Cerebellar nuclear complex (tissue), 1 donor: ENCODE measurements at regions not wholly inside any gene's neighbourhood (a gene's known extent, or its start where the extent isn't known, plus 50 kb on each side); places are given as distances from the start of the nearest gene placed in this dataset.
"Not testable (repeated sequence)": the region's sequence is repeated elsewhere in the genome, so short reads cannot be mapped to it uniquely, and the experiment has no call there.

Experiments
- DNase-seq, 2 experiments: peaks; one replicate each; lab custom pipeline; 2025; lab: John Stamatoyannopoulos, UW

GRCh38 chr2:95765925-95766910 is 174.4 kb downstream of the TRIM43 start:
- not testable (repeated sequence) for DNase-seq

- DNase-seq: not testable (repeated sequence)
Measured at GRCh38 chr2:95767531-95767930, 175.7 kb downstream of the TRIM43 start.

GRCh38 chr2:95767950-95768349 is 176.1 kb downstream of the TRIM43 start:
- not testable (repeated sequence) for DNase-seq

GRCh38 chr2:95769256-95769655 is 177.5 kb downstream of the TRIM43 start:
- not testable (repeated sequence) for DNase-seq

GRCh38 chr2:95770726-95771125 is 178.9 kb downstream of the TRIM43 start:
- not testable (repeated sequence) for DNase-seq

GRCh38 chr2:95774322-95775192 is 182.8 kb downstream of the TRIM43 start:
- DNase-seq: not testable (repeated sequence)

- not testable (repeated sequence) for DNase-seq
Measured at GRCh38 chr2:95775193-95775531, 183.4 kb downstream of the TRIM43 start.
